HG03521 (cell line): ENCODE measurements at regions not wholly inside any gene's neighbourhood (a gene's known extent, or its start where the extent isn't known, plus 50 kb on each side); places are given as distances from the start of the nearest gene placed in this dataset.

Source experiments
- ATAC-seq: cut with Tn5 transposase; IDR thresholded peaks from one replicate; pipeline ENCODE4 v1.9.1; 2021; ENCODE audit warnings: mild to moderate bottlenecking, moderate library complexity; ENCODE audit not compliant: unreplicated experiment

- no peak for ATAC-seq
Measured at GRCh38 chr18:68262690-68263294, 452.1 kb downstream of the TMX3 start.

- ATAC-seq, result no peak
Measured at GRCh38 chr18:68256418-68257067, 458.4 kb downstream of the TMX3 start.

GRCh38 chr18:68244786-68245185 lies 470.1 kb downstream of the TMX3 start:
- no peak for ATAC-seq

- no peak for ATAC-seq
Measured at GRCh38 chr18:68241881-68242280, 473.0 kb downstream of the TMX3 start.

DNA sequence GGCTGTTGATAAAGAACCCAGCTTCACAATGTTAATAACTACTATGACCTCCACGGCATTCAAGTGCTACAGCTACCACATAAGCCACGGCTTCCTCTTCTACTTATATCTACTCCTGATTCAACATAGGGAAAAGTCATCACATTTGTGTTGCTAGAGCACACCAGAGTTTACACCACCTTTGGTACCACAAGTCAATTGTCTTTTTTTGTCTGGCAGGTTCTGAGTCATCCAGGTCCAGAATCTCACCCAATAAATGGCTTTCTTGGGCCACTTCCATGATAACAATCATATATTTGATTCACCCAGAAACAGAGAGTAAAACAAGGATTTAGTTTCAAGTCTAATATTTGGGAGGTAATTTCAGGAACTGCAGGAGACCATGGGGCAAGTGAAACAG lies 480.2 kb downstream of the TMX3 start:
- no peak for ATAC-seq

DNA sequence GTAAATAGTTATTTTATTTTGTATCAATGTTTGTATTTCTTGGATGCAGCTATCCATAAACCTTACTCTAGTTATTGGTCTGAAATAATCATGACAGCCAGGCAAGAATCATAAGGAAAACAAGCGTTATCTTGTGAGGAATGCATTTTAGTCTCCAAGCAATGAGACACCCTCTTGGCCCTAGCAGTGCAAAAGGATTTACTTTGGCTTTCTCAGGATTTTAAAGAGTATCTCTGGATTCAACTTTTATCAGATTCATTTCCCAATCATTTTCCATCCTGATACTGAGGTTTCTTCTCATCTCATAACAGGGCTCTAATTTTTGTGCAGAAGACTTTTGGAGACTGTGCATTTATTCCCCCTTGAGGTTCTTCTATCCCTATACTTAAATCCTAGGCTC lies 480.8 kb downstream of the TMX3 start:
- no peak for ATAC-seq

DNA sequence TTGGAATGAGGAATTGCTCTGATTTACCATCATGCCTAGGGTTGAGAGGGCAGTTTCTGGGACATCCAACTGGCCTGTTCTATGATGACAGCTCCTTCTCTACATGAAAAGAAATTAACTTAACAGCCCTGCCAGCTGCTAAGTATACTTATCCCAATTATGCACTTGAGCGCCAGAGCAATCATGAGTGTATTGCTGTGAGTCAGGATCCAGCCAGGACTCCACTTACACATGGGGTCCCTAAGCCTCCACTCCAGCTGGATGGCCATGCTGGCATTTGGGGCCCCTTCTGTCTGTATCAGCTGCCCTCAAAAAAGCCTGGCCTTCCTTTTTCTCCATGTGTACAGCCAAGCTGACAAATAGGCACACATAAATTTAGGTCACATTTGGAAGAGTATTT lies 481.9 kb downstream of the TMX3 start:
- no peak for ATAC-seq

GRCh38 chr18:68229351-68229750 lies 485.6 kb downstream of the TMX3 start:
- ATAC-seq, result no peak

- ATAC-seq, result no peak
Measured at GRCh38 chr18:68221111-68221724, 493.7 kb downstream of the TMX3 start.

GRCh38 chr18:68220458-68220857 lies 494.4 kb downstream of the TMX3 start:
- no peak for ATAC-seq

- no peak for ATAC-seq
Measured at GRCh38 chr18:68219872-68220271, 495.0 kb downstream of the TMX3 start.

DNA sequence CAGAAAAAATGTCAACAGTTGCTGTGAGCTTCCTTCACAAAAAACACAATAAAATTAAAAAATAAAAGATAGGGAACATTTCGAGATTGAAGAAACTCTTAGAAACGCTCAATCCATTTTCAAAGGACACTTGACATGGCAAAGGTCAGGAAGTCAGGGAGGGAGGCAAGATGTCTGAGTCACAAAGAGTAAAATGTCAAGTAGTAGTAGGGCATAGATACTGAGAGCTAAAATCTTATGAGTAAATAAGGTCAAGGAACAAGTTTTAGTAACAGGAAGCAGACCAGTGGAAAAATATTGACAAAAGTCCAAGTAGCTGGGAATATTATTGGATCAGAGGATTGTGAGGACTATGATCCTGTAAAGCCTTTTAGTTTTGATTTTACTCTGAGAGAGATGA lies 495.6 kb downstream of the TMX3 start:
- ATAC-seq, result no peak

- ATAC-seq, result no peak
Measured at GRCh38 chr18:68215931-68216330, 499.0 kb downstream of the TMX3 start.

GRCh38 chr18:68186039-68186438 lies 528.9 kb downstream of the TMX3 start:
- no peak for ATAC-seq

GRCh38 chr18:68181956-68182355 lies 533.0 kb downstream of the TMX3 start:
- ATAC-seq, result no peak

DNA sequence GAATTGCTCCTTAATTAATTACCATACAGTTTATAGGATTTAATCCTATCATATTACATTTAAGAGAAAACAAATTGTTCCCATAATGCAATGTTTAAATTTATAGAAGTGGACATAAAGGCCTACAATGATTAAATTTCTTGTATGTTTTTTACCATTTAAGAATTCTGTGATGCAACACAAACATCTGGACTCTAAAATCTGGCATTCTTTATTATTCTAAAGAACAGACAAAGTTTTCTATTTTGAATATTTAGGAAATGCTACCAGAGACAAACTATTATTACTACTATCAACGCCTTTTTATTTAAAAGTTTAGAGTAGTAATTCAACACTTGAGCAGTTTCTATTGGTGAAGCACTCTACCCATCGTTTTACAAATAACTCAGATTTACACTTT lies 535.1 kb downstream of the TMX3 start:
- no peak for ATAC-seq

DNA sequence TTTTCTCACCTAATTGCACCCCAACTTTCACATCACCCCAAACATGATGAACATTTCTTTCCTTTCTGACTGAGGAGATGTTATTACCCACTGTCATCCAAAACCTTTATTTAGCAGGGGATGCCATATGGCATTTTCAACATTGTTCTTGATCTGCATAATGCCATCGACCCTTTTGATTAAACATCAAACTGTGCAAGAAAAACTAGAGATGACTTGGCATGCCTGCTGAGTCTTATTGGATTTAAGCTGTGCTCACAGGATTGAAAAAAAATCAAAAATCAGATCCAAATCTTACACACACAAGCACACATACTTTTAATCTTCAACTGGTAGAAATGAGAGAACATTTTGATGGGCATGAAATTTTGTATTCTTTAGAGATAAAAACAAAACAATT lies 536.0 kb downstream of the TMX3 start:
- ATAC-seq, result no peak

DNA sequence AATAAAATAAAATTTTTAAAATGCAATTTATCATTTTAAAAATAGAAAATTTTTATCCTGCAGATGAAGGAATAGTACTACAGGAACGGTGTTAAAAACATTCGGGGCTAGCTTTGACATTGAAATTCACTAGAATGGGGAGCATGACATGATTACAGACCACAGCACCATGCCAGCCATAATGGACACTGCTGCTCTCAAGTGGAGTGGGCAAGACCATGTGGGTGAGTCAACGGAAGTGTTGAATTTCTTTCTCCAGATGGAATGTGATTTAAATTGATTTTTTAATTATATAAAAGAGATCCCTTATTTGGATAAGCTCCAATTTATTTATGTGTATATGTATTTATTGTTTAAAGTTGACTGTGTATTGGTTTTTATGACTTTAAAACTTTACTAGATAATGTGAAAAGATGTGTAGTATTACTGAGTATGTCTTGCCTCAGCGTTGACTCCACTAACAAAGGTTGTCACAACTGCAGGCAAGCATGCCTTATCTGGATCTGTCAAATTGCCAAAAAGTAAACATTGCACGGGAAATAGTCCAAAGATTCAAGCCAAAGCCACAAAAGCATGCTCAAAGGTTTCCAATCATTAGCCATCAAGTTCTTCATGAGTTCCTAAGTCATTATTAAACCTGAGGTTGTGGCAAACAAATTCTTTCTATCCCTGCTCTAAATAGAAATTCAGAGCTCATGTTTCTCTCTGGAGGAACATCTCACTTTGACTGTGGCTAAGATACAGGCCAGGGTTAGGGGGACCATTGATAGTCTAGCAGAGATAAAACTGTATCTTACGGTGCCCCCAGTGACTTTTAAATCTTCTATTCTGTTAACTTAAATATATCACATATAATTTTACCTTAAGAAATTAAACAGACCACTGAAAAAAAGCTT lies 536.9 kb downstream of the TMX3 start:
- no peak for ATAC-seq

- no peak for ATAC-seq
Measured at GRCh38 chr18:68176901-68177300, 538.0 kb downstream of the TMX3 start.

GRCh38 chr18:68172842-68173549 lies 541.9 kb downstream of the TMX3 start:
- no peak for ATAC-seq

DNA sequence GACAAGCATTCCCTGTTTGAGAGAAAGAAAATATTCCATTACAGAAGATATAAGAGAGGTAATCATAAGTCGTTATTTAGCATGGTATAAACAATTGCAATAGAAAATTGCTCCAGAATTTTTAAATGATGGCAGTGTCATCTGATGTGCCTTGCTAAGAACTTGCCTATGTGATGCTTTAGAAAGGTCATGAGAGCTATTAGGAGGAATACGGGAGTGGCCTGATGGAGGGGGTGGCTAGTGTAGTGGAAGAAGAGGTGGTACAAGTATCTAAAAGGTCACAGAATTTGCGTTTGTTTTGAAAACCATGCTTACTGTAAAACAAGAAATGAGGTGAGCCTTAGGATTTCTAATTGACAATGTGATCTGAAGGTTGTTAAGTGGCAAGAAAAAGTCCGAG lies 550.0 kb downstream of the TMX3 start:
- no peak for ATAC-seq
